HG03045 (cell line): ENCODE measurements at regions not wholly inside any gene's neighbourhood (a gene's known extent, or its start where the extent isn't known, plus 50 kb on each side); places are given as distances from the start of the nearest gene placed in this dataset.
A peak's percentile ranks its signal among the peaks of the same experiment; 100 is the strongest.

Source experiments
- ATAC-seq: cut with Tn5 transposase; IDR thresholded peaks from one replicate; pipeline ENCODE4 v1.9.1; 2021; ENCODE audit warnings: mild to moderate bottlenecking, moderate library complexity; ENCODE audit not compliant: unreplicated experiment

- peak; percentile 67 for ATAC-seq
These were observed 305.4 kb upstream of the HS6ST1 start for GRCh38 chr2:128623776-128624761.

- no peak for ATAC-seq
These were observed 306.3 kb upstream of the HS6ST1 start for GRCh38 chr2:128624956-128625355.

GRCh38 chr2:128625421-128625820 is 306.8 kb upstream of the HS6ST1 start:
- no peak for ATAC-seq

GRCh38 chr2:128625963-128626759 is 307.5 kb upstream of the HS6ST1 start:
- no peak for ATAC-seq

GRCh38 chr2:128626760-128627511 is 308.3 kb upstream of the HS6ST1 start:
- ATAC-seq = no peak

GRCh38 chr2:128628206-128628605 is 309.5 kb upstream of the HS6ST1 start:
- ATAC-seq = no peak

- ATAC-seq = no peak
These were observed 310.3 kb upstream of the HS6ST1 start for GRCh38 chr2:128628996-128629395.

- no peak for ATAC-seq
These were observed 312.5 kb upstream of the HS6ST1 start for GRCh38 chr2:128630974-128631697.

- no peak for ATAC-seq
These were observed 313.2 kb upstream of the HS6ST1 start for GRCh38 chr2:128631698-128632500.

GRCh38 chr2:128632501-128632800 is 313.8 kb upstream of the HS6ST1 start:
- ATAC-seq = no peak

GRCh38 chr2:128633501-128633900 is 314.8 kb upstream of the HS6ST1 start:
- no peak for ATAC-seq

GRCh38 chr2:128635361-128635900 is 316.8 kb upstream of the HS6ST1 start:
- ATAC-seq = no peak

- ATAC-seq = no peak
These were observed 318.1 kb upstream of the HS6ST1 start for GRCh38 chr2:128636802-128637147.

GRCh38 chr2:128637481-128638155 is 318.9 kb upstream of the HS6ST1 start:
- ATAC-seq = no peak

GRCh38 chr2:128638341-128639119 is 319.9 kb upstream of the HS6ST1 start:
- no peak for ATAC-seq

- ATAC-seq = no peak
These were observed 320.4 kb upstream of the HS6ST1 start for GRCh38 chr2:128639120-128639477.

- no peak for ATAC-seq
These were observed 321.0 kb upstream of the HS6ST1 start for GRCh38 chr2:128639693-128640092.

GRCh38 chr2:128640166-128640844 is 321.6 kb upstream of the HS6ST1 start:
- no peak for ATAC-seq
